NCI-H2196 (cell line): ENCODE measurements at regions not wholly inside any gene's neighbourhood (a gene's known extent, or its start where the extent isn't known, plus 50 kb on each side); places are given as distances from the start of the nearest gene placed in this dataset.

Experiments used
- DNase-seq: peaks from one replicate; lab custom pipeline; 2025; ENCODE audit not compliant: unreplicated experiment; lab: John Stamatoyannopoulos, UW

GRCh38 chr1:56056438-56057287 is 522.7 kb downstream of the PLPP3 start:
- no peak for DNase-seq

DNA sequence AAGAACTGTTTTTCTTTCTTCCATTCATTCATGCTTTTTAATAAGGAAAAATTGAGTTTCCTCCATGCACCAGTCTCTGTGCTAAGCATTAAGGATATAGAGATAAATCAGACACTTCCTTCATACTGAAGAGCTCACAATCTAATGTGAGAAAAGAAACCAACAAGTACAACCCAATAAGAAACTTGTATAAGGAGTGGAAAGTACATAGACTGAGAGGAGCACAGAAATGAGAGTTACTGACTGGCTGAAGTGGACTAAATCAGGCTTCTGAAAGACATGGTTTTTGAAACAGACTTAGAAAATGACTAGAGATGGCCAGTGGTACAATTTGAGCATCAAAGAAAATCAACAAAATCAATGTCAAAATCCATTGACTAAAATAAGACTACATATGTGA is 524.4 kb downstream of the PLPP3 start:
- DNase-seq: no peak

DNA sequence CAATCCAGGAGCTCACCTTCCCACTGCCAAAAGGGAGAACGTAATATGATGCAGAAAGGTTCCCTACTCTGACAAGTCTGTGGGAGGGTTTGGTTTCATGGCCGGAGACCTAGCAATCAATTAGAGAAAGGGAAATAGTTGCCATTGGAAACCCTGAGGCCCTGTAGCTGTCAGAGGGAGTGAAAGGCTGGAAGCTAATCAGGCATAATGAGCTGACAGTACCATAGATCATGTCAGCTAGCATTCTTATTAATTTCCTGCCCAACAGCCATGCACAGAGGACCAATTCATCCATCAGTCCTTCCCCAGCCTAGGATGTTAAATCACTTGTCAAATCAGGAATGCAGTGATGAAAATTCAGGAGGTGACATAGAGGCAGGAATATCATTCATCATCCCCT is 527.3 kb downstream of the PLPP3 start:
- DNase-seq: no peak

GRCh38 chr1:56050911-56051310 is 528.5 kb downstream of the PLPP3 start:
- DNase-seq: no peak

GRCh38 chr1:56045477-56045876 is 533.9 kb downstream of the PLPP3 start:
- no peak for DNase-seq

DNA sequence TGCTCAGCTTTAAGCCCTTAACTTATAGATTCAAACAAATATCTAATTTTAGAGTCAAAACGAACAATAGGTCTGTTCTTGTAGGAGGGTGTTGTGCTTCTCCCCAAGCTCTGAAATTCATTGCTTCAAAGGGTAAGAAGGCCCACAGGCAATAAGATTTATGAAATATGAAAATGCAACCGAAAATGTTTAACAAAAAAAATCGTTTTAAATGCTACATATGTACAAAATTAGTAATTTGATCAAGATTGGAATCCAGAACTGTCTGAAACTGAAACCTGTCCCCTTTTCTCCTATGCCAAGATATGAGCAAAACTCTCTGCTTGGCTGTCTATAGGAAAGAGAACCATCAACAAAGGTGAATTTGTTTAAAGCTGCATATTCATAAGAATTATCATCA is 534.3 kb downstream of the PLPP3 start:
- no peak for DNase-seq

- no peak for DNase-seq
Measured at GRCh38 chr1:56036479-56036878, 542.9 kb downstream of the PLPP3 start.

- DNase-seq: no peak
Measured at GRCh38 chr1:56034847-56035481, 544.4 kb downstream of the PLPP3 start.

GRCh38 chr1:56034222-56034621 is 545.1 kb downstream of the PLPP3 start:
- DNase-seq: no peak

DNA sequence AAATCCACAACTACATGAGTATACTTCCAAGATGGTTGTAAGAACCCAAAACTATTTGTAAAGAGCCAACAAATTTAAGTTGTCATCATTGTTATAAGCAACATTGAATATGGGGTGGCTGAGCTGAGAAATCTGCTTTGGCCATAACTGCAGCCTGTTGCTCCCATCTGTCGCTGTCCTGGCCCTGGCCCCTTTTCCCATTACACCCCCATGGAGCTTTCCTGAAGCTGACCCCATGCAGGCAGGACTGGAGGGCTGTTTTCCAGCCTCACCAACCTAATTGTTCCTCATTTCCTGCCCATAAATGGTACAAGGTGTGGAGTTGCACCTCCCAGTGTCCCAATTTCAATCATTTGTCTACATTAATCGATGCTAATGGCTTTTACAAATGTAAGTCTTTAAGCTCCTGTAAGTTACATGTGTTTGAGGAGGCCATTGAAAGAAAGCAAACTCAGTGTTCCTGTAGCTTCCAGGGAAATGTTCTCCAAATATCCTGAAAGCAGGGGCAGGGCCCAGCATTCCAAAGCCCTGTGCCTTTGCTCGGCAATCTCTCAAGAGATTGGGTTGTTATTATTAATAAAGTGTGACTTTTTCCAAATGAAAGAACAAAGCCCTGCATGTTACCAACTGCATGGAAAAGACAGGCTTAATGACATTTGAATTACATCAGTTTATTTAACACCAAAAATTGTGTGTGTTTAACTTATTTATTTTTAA is 545.9 kb downstream of the PLPP3 start:
- no peak for DNase-seq

DNA sequence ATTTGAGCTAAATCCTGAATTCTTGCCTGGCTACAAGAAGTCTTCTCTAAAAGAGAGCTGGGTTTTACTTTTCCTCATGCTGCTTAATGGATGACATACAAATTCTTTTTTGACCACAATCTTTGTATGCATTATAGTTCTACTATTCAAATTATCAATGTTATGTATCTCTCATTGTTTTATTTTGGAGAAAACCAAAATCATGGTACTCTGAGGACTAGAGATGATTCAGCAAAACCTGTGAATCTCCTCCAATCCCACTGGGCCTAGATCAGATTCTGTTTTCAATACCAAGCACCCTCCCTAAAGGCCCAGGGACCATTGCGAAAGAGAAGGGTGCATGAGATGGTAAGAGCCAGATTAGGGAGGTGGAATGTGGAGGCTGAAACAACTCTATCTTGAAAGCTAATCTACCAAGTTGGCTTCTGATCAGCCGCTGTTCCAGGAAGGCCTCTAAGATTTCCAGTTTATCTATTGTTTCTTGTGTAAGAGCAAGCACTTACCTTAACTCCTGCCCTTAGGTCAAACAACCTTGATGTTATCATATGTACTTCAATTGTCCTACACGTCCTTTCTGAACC is 547.2 kb downstream of the PLPP3 start:
- DNase-seq: no peak

- DNase-seq: no peak
Measured at GRCh38 chr1:56031001-56031400, 548.4 kb downstream of the PLPP3 start.

DNA sequence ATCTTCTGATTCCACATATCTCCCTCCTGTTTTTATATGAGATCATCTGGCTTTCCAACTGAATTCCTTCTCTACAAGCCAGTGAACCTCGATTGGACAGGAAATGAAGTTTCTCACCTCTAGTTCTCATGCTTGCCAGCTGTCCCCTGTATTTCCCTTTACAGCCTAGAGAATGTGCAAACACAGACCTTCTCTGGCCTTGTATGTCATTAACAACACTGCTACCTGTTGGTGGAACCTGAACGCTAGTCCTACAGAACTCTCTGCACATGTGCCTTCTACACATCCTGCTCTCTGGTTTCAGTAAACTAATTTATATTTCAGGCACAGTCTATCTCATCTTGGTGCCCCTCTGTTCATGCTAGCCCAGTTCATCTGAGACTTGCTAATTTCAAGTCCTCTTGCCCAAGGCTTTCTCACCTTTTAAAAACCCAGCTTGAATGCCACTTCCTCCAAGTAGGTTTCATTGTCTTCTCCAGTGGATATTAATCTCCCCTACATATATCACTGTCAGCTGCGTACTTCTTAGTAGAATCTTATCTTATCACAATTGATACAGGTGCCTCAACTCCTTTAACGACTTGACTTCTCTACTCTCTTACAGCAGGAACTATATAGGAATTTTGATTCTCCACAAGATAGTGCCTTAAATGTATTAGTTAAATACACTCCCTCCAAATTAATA is 549.9 kb downstream of the PLPP3 start:
- DNase-seq: peak; percentile 35

- no peak for DNase-seq
Measured at GRCh38 chr1:56028911-56029310, 550.5 kb downstream of the PLPP3 start.

- no peak for DNase-seq
Measured at GRCh38 chr1:56028244-56028643, 551.1 kb downstream of the PLPP3 start.

GRCh38 chr1:56025942-56026341 is 553.4 kb downstream of the PLPP3 start:
- no peak for DNase-seq

DNA sequence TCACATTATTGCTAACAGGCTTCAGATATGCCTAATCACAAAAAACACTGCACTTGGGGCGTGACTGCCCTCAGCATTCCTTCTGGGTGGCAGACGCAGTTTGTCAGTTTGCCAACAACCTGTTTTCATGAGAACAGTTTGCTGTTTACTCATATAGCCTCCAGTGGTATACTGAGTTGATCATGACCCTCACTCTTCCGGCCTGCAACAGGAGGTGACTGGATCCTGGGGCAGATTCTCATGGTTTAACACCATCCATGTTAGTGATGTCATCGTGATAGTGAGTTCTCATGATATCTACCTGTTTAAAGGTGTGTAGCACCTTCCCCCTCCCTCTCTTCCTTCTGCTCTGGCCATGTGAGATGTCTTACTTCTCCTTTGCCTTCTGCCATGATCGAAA is 555.2 kb downstream of the PLPP3 start:
- no peak for DNase-seq

DNA sequence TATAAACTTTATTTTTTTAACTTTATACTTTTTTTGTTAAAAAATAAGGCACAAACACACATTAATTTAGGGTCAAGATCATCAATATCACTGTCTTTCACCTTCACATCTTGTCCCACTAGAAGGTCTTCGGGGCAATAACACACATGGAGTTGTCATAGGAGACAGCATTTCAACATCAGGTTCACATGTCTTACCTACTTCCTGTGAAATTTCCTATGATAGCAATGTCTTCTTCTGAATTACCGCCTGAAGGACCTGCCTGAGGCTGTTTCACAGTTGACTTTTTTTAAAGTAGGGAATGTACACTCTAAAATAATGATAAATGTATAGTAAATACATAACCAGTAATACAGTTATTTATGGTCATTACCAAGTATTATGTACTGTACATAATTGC is 559.4 kb downstream of the PLPP3 start:
- DNase-seq: no peak

DNA sequence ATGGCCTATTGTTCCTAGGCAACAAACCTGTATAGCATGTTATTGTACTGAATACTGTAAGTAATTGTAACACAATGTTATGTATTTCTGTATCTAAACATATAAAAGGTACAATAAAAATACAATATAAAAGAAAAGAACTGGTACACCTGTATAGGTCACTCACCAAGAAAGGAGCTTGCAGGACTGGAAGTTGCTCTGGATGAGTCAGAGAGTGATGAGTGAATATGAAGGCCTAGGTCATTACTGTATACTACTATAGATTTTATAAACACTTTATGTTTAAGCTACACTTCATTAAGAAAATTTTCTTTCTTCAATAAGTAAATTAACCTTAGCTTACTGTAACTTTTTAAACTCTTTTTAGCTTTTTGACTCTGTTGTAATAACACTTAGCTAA is 559.9 kb downstream of the PLPP3 start:
- no peak for DNase-seq

DNA sequence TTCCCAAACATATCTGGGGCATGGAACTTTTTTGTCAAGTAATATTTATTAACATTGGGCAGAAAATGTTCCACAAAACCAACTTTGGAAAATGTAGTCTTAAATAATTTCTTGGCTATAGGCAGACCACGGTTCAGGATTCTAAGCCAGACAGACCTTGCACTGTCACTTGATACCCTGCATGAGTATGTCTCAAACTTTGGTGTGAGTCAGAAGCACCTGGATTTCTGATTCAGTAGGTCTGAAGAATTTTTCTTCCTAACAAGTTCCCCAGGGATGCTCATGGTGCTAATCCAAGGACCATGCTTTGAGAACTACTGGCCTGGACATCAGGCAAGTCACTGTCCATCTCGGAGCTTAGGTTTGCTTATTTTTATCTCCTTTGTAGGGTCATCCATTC is 562.0 kb downstream of the PLPP3 start:
- DNase-seq: no peak

DNA sequence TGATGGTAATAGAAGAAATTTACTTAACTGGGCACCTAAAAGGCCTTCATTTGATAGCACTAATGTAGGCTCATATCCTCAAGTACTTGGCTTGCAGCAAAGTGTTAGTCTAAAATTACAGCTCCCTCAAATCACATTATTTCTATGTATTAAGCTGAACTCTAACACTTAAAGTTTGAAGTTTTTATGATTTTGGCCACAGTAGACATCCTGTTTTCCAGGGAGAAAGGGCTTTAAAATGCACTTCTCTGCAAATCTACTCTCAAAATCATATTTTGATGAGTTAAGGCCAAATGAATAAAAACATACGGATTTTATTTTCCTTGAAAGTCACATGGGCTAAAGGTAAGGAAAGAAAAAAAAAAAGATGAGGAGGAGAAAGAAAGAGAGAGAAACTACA is 575.5 kb downstream of the PLPP3 start:
- no peak for DNase-seq
